ENCODE measurements at regions not wholly inside any gene's neighbourhood (a gene's known extent, or its start where the extent isn't known, plus 50 kb on each side); places are given as distances from the start of the nearest gene placed in this dataset.

- Mint-ChIP-seq H3K4me3 (no peak overlapping the region), H3K27me3 (ENCODE audit: insufficient read depth, low read depth, poor library complexity) (peaks cover 4% of the 10 kb centered on the region), H3K36me3 (ENCODE audit: low read depth) (peaks cover 44% of the 10 kb centered on the region), H3K9me3 (peaks cover 96% of the 10 kb centered on the region), H3K27ac (no peak overlapping the region), H3K4me1 (no peaks in the 10 kb centered on the region)
- no peak for ATAC-seq
- no peak for DNase-seq (ENCODE audit: low spot score)
- no peaks in the 10 kb centered on the region for H3K4me1 ChIP-seq (ENCODE audit: insufficient read depth)
- H3K36me3 ChIP-seq (ENCODE audit: insufficient read depth): no peaks in the 10 kb centered on the region; the same call in 1 of the 2 replicates
- H3F3A ChIP-seq (replicated peaks; ENCODE audit: low read depth): no peaks in the 10 kb centered on the region
- no peak overlapping the region for H2AFZ ChIP-seq
- H3K4me3 ChIP-seq: no peak overlapping the region
- no peaks in the 10 kb centered on the region for H3K9me2 ChIP-seq (ENCODE audit: insufficient read depth)
- no peak overlapping the region for H3K27ac ChIP-seq (ENCODE audit: low read depth)
- no peaks in the 10 kb centered on the region for H4K20me1 ChIP-seq (replicated peaks; ENCODE audit: insufficient read depth)
- no peaks in the 10 kb centered on the region for H3K79me2 ChIP-seq (replicated peaks; ENCODE audit: insufficient read depth)
- H3K27me3 ChIP-seq (ENCODE audit: insufficient read depth): no peaks in the 10 kb centered on the region
- H3K4me2 ChIP-seq: no peak overlapping the region
- TF ChIP-seq EZH2 (IDR thresholded peaks at IDR 0.05; ENCODE audit: low read depth, unreplicated experiment) (no peak), ZNF331 (CRISPR knock-in tag; IDR thresholded peaks at IDR 0.05; ENCODE audit: low read depth) (no peak), CREB1 (CRISPR knock-in tag; IDR thresholded peaks at IDR 0.05; ENCODE audit: low read depth) (no peak), ZNF114 (CRISPR knock-in tag; IDR thresholded peaks at IDR 0.05) (no peak), CTCF (conservative IDR thresholded peaks at IDR 0.05; ENCODE audit: low read depth in 2 of 2) (no peak), EZH2phosphoT487 (IDR thresholded peaks at IDR 0.05; ENCODE audit: unreplicated experiment) (no peak), STAT1 (IDR thresholded peaks at IDR 0.05; ENCODE audit: unreplicated experiment) (no peak), ZNF462 (CRISPR knock-in tag; IDR thresholded peaks at IDR 0.05) (no peak), ETS1 (IDR thresholded peaks at IDR 0.05) (no peak), REST (IDR thresholded peaks at IDR 0.05; ENCODE audit: unreplicated experiment) (no peak), POLR2AphosphoS5 (IDR thresholded peaks at IDR 0.05; ENCODE audit: low read depth) (no peak), JUNB (IDR thresholded peaks at IDR 0.05; ENCODE audit: unreplicated experiment) (no peak), NANOG (IDR thresholded peaks at IDR 0.05; ENCODE audit: borderline replicate concordance) (no peak)
Measured at GRCh38 chr7:69126896-69127479, 471.3 kb upstream of the AUTS2 start.
